Fibroblast of the aortic adventitia (primary cell): ENCODE measurements at regions not wholly inside any gene's neighbourhood (a gene's known extent, or its start where the extent isn't known, plus 50 kb on each side); places are given as distances from the start of the nearest gene placed in this dataset.

Source experiments
- DNase-seq: peaks from one replicate; pipeline ENCODE4 v3.0.0-alpha.2; 2010; ENCODE audit warnings: low read depth
- H3K4me3 ChIP-seq: 2 replicates; pipeline ENCODE4 v1.5.1; 2011; ENCODE audit warnings: low read depth, mild to moderate bottlenecking, control low read depth, low read length, moderate library complexity
- CTCF ChIP-seq: IDR thresholded peaks from 2 replicates; pipeline ENCODE4 v1.5.1; 2011; ENCODE audit warnings: mild to moderate bottlenecking, low read length, control low read depth, inconsistent platforms; ENCODE audit not compliant: insufficient read depth

DNA sequence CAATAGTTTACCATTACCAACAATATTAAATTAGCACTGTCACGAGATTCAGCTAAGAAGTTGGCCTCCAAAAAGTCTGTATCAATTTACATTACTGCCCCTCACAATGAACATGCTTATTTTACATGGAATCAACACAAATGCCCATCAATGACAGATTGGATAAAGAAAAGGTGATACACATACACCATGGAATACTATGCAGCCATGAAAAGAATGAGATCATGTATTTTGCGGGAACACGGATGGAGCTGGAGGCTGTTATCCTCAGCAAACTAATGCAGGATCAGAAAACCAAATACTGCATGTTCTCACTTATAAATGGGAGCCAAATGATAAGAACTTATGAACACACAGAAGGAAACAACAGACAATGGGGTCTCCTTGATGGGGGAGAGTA lies 211.8 kb upstream of the RREB1 start:
- no peak overlapping the region for H3K4me3 ChIP-seq
- no peak for DNase-seq
- TF ChIP-seq CTCF, result no peak

- H3K4me3 ChIP-seq, result no peak overlapping the region
- no peak for TF ChIP-seq CTCF
- no peak for DNase-seq
Observed at GRCh38 chr6:6897140-6897539, 210.6 kb upstream of the RREB1 start.

- H3K4me3 ChIP-seq, result no peak overlapping the region
- no peak for TF ChIP-seq CTCF
- no peak for DNase-seq
Observed at GRCh38 chr6:6900569-6901204, 207.1 kb upstream of the RREB1 start.

GRCh38 chr6:6901205-6901719 lies 206.5 kb upstream of the RREB1 start:
- no peak for DNase-seq
- TF ChIP-seq CTCF, result no peak
- H3K4me3 ChIP-seq, result no peak overlapping the region

GRCh38 chr6:6901945-6902344 lies 205.8 kb upstream of the RREB1 start:
- DNase-seq, result no peak
- no peak for TF ChIP-seq CTCF
- no peak overlapping the region for H3K4me3 ChIP-seq

- no peak overlapping the region for H3K4me3 ChIP-seq
- DNase-seq, result no peak
- no peak for TF ChIP-seq CTCF
Observed at GRCh38 chr6:6905961-6906518, 201.7 kb upstream of the RREB1 start.
